Activated CD8-positive, alpha-beta memory T cell treated with anti-CD3 and anti-CD28 coated beads for 36 hours (primary cell): ENCODE measurements at regions not wholly inside any gene's neighbourhood (a gene's known extent, or its start where the extent isn't known, plus 50 kb on each side); places are given as distances from the start of the nearest gene placed in this dataset.

ENCODE experiments used
- CTCF ChIA-PET: fragments of 350-600 bp; sonication (Branson Sonifier 250); formaldehyde crosslinking; loops from one replicate; lab custom pipeline; 2021; ENCODE audit warnings: antibody characterized with exemption; lab: Charles Lee
- POLR2A ChIA-PET: fragments of 350-600 bp; sonication (Branson Sonifier 250); formaldehyde crosslinking; loops from one replicate; lab custom pipeline; 2021; ENCODE audit warnings: antibody characterized with exemption; lab: Charles Lee

DNA sequence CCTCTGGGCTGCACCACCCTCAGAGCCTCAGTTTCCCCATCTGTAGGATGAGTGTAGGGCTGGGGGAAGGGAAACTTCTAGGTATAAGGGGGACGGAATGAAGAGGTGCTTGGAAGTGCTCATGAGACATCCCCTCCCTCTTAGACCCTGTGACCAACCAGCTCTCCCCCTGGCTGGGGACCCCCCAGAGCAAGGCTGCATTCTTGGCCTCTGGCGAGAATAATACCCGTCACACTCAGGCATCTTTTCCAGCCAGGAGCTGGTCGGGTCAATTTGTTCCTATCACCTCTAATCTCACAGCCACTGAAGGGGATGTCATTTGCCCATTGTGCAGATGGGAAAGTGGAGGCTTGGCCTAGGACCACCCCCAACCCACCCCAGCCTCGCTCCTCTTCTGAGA is 443.0 kb downstream of the PTPRU start:
- CTCF ChIA-PET = no interaction called here

GRCh38 chr1:29677028-29678024 is 441.0 kb downstream of the PTPRU start:
- ChIA-PET POLR2A (no interaction called here), CTCF (no interaction called here)

More for the DNA sequence above, 443.0 kb downstream of the PTPRU start:
- POLR2A ChIA-PET = no interaction called here

- ChIA-PET CTCF (no interaction called here), POLR2A (no interaction called here)
Measured at GRCh38 chr1:29676496-29676895, 440.2 kb downstream of the PTPRU start.

DNA sequence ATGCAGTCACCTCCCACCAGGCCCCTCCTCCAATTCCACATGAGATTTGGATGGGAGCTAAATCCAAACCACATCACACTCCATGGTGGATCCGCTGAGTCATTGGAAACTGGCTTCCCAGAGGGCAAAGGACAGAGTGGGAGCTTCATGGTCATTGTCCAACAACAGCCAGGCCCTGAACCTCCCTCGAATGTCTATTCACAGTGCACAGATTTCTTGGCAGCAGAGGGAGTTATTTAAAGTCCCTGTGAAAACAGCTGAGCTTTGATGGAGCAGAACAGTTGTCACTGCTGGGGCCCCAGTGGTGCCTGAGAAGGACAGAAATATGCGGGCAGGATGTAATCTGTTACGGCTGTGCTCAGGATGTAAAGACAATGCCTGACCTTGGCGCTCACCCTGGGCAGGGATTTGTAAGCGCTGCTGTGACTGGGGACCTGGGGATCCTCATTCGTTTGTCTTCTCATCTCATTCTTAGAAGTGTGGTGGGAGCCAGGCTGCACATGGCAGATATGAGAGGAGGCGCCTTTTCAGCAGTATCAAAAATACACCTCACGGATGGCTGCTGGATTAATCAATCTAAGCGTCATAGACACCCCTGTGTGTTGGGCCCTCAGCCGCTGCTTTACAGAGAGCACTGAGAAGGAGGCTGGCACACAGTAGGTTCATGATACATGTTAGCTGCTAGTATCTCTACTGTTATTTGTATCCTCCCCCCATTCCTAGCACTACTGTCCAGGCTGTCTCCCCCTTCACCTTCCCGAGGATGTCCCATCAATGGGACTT is 439.4 kb downstream of the PTPRU start:
- CTCF ChIA-PET = no interaction called here
- POLR2A ChIA-PET = no interaction called here

- ChIA-PET POLR2A (no interaction called here), CTCF (no interaction called here)
Measured at GRCh38 chr1:29674627-29675326, 438.5 kb downstream of the PTPRU start.

GRCh38 chr1:29673669-29674626 is 437.6 kb downstream of the PTPRU start:
- POLR2A ChIA-PET = no interaction called here
- CTCF ChIA-PET = no interaction called here

DNA sequence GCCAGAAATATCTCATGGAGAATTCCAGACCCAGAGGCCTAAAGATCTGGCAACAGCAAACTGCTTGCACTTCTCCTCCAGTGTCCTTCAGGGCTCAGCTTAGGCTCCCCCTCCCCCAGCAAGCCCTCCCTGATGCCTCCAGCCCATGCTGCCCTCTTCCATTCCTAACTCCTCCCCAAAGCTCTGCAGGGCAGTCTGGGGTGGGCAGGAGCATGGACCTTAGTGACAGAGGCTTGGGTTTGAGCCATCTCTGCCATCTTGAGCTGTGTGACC is 436.8 kb downstream of the PTPRU start:
- POLR2A ChIA-PET = no interaction called here

DNA sequence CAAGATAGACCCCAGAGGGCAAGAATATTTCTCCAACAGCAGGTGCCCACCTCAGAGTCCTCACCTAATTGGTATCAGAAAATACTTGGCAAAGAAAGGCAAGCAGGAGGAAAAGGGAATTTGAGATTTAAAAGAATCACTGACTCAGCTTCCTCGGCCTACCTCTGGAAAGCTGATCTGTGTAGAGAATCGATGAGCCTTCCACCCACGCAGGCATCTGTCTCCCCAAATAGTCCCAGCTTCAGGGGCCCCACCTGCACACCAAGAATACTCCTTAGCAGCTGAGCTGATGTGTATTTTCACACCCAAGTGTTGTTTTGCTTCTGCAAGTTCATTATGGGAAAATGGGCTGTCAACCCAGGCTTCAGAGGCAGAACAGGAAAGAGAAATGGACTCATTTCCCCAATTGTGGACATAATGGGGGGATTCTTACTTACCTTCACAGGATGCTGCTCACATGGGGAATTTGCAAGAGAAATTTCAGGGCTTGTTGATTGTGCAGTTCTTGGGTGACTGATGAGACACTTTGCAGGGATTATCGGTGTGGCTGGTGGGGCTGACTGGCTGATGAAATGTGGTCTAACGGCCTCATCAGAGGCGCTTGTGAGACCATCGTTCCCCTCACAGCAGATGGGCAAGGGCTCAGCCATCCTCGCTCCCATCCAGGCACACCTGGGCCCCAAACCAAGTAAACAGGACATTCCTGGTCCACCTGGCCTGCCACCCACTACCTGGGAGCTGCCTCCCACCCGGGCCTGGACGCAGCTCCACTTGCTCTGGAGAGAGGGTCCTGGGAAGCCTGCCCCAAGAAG is 436.3 kb downstream of the PTPRU start:
- POLR2A ChIA-PET = no interaction called here

More for the DNA sequence above, 436.8 kb downstream of the PTPRU start:
- CTCF ChIA-PET = no interaction called here

DNA sequence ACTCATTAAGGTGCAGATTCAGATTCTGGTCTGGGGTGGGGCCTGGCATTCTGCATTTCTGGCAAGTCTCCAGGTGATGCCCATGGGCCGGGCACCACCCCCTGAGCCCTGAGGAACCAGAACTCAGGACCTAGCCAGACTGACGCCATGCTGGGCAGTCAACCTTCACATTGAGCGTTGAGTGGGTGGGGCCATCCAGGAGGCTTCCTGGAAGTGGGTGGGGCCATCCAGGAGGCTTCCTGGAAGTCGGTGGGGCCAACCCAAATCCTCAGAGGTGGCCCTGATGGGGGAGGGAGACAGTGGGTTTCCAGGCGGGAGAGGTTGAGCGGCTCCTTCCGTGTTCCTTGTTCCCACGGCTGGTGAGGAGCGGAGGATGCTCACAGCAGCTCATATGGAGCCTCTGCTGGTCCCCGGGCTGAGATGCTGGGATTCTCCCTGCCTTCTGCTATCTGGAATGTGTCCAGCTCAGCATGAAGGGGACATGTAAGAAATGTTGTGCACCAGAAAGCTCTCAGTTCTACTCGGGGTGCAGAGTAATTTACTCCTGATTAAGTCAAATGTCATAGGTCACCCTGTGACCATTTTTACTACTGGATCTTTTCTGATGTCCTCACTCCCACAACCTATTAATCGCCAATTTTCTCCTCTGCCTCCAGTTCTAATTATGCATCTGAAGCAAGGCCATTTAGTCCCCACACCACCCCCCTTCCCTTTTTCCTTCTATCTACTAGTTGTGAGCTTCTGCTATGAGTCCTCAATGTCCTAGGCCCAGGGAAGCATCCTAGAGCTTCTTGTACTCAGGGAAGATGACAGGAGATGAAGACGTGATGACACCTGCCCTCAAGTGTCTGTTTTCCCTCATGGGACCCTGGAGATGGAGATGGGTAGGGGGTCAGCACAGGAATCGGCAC is 435.4 kb downstream of the PTPRU start:
- ChIA-PET CTCF (no interaction called here), POLR2A (no interaction called here)

More for the DNA sequence above, 436.3 kb downstream of the PTPRU start:
- CTCF ChIA-PET = no interaction called here

DNA sequence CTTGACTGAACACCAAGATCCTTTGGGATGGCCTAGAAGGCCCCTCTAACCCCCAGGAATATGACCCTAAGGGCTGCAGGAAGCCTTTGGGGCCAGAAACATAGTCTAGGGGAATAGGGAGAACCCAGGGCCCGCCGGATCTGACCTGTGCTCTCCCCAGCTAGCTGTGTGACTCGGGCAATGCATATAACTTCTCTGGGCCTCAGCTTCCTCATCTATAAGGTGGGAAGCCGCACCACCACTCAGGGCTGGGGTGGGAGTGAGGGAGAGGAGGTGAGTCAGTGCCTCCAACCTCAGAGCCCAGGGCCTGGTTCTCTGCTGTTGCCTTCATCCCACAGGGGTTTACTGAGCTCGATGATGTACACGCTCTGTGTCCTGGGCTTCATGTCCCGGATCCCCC is 434.4 kb downstream of the PTPRU start:
- ChIA-PET CTCF (no interaction called here), POLR2A (no interaction called here)

DNA sequence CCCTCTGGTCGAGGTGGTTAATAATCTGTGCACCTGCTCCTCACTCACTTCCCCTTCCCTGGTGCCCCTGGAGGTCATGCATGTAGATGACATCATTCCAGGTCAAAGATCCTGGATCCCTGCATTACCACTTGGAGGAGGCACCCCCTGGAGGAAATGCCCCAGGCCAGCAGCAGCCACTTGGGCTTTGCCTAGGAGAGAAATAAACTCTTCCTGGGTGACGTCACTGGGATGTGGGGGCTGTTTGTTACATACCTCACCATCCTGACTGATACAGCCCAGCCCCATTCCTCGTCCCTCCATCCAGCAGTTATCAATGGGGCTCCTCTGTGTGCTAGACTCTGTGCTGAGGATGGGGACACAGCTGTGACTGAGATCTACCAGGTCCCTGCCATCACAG is 433.6 kb downstream of the PTPRU start:
- POLR2A ChIA-PET = no interaction called here
- CTCF ChIA-PET = no interaction called here

DNA sequence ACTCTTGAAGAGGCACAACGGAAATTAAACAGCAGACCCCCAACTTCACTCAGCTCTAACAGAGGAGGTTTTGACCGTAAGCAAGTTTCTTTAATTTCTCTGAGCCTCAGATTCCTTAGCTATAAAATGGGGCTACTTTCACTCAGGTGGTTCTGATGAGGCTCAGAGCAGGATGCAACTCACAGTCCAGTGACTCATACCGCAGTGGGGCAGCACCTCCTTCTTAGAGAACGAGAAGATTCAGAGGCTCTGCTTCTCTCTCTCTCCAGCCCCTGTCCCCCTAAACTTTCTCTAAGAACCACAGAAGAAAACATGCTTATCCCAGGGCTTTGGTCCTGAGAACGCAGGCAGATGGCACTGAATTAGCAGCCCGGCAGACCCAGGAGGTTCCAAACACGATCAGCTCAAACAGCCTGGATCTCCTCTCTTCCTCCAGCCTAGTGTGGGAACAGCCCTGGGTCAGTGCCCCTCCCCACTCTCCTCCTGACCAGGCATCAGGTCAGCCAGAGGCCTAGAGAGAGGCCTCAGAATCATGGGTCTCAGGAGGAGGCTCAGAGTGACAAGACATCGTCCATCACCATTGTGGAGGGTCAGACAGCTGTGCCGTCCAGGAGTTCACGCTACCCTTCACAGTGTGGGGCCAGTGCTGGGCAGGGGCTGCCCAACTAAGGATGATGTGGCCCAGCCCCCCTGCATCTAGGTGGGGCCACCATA is 433.0 kb downstream of the PTPRU start:
- CTCF ChIA-PET = no interaction called here

DNA sequence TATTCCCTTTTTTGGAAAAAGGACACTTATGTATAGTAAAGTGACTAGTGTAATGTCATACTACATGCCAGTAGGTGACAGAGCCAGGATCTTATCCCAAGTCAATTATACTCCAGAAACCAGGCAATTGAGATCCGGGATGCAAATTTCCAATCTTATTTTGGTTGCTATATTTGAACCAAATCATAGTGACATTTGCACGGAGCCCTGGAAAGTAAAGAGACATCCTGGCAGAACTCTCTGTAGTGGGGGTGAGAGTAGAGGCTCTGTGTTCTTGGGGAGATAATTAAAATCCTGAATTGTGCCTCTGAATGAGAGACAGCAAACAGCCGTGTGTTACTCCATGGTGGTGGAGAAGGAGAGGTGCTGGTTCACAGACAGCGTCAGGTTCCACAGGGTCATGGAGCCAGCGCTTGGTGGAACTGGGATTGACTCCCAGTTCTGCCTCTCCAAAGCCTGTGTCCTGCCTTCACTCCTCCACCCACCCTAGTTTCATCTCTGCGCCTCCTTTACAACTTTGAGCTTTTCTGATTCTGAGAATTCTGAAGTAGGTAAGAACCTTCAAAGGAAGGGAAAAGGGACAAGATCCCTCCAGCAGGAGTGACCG is 432.3 kb downstream of the PTPRU start:
- CTCF ChIA-PET = no interaction called here

More for the DNA sequence above, 433.0 kb downstream of the PTPRU start:
- POLR2A ChIA-PET = no interaction called here

GRCh38 chr1:29667951-29668350 is 431.6 kb downstream of the PTPRU start:
- CTCF ChIA-PET = no interaction called here

More for the DNA sequence above, 432.3 kb downstream of the PTPRU start:
- POLR2A ChIA-PET = no interaction called here

DNA sequence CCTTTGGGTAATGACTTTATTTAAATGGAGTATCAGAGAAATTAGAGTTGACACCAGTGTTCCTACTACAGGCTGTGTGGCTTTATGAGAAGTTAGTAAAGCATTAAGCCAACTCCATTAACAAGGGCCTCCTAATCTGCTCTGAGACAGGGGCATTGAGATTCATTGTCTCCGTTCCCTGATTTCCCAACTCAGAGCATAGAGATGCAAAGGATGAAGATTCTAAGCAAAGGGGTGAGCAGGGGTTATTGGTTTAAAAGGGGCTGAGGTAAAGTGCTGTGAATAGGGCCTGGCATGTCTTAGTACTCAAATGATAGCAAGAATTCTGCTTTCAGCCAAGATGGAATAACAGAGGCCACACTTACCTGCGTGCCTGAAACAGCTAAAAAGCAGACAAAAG is 428.4 kb downstream of the PTPRU start:
- ChIA-PET POLR2A (no interaction called here), CTCF (no interaction called here)

More at GRCh38 chr1:29667951-29668350, 431.6 kb downstream of the PTPRU start:
- POLR2A ChIA-PET = no interaction called here

DNA sequence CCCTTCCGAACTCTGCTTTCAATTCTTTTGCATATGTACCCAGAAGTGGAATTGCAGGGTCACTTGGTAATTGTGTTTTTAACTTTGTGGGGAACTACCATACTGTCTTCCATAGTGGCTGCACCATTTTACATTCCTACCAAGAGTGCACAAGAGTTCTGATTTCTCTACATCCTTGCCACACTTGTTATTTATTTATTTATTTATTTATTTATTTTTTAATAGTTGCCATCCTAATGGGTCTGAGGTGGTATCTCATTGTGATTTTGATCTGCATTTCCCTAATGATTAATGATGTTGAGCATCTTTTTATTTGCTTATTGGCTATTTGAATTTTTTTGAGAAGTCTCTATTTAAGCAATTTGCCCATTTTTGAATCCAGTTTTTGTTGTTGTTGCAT is 422.4 kb downstream of the PTPRU start:
- CTCF ChIA-PET = no interaction called here
- POLR2A ChIA-PET = no interaction called here
